T-helper 1 cell (primary cell): ENCODE measurements at regions not wholly inside any gene's neighbourhood (a gene's known extent, or its start where the extent isn't known, plus 50 kb on each side); places are given as distances from the start of the nearest gene placed in this dataset.

Experiments
- DNase-seq, 5 donors: peaks; one replicate each; pipeline ENCODE4 v3.0.0-alpha.2; 2012 to 2020

DNA sequence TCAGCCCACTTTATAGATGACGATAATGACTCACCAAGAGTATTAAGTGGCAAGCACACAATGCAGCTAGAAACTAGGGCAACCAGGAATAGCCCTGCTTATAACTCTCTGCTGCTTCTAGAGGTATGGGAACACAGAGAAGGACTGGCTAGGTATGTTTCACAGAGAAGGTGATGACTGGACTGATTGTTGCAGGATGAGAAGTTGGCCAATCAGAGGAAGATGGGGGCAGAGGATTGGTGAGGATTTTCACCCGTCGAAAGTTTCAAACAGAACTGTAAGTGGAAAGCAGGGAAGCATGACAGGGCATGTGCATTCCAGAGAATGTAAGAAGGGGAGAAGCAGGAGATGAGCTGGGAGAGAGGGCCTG, 222.4 kb upstream of the JUN start:
- DNase-seq = no peak

DNA sequence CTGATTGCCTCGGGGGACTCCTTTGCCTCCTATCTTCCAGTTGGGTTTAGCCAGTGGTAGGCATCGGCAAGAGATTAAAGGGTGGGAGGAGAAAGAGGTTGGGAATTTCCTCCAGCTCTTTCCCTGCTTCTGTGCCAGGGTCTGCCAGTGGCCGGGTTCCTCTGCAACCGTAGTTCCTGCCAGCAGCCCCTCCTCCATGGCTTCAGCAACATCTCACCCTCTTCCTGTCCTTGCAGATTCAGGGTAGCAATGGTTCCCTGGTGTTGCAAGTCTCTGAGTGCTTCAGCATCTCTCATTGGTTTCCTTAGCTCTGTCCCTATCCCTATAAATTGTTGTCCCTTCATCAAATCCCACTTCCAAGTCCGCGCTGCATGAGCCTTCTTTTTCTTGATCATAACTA, 223.1 kb upstream of the JUN start:
- DNase-seq = no peak

DNA sequence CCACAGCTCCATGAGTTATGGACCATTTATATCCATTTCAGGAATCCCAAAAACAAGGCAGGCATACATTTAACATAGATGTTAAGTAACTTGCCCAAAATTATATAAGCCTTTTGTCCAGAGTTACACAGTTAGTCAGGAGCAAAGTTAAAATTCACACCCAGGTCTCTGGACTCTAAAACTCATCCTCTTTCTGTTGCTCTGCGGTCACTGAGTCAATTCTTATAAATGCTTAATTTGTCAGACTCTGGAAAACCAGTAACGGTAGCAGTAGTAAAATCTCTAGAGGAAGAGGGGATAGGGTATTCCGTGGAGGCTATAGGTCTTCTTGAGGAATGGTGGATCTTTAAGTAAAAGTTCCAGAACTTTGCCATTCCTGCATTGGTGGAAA, 223.6 kb upstream of the JUN start:
- no peak for DNase-seq

DNA sequence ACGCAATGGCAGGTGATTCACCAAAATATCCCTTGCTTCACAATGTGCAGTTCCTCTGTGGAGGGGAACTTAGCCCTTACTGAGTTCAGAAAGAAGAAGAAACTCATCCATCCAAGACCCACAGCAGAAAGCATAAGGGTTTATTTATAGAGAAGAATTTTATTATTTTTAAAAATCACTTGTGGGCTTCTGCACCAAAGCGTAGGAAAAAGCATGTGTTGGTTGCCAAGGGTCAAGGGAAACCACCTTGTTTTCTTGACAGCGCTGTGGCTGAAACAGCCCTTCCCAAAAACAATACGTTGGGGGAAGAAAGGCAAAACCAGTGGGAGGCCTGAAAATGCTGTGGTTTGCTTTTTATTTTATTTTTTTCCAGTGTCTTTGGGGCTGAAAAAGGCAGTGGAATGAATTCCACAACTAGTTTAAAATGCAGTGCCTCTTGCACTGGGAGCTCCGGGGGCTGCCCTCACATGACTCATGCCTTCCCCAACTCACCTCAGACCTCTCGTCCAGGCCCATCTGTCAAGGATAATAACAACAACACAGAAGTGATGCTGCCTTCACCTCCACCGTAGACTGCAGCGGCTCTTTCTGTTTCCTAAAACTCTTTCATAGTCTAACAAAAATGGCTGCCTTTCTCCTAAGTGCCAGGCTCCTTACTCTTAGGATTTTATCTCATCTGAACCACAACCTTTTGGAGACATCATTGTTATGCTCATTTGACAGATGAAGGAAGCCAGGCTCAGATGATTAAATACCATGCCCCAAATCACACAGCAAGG, 224.2 kb upstream of the JUN start:
- peak in 1 of 5 donors; percentile 44 for DNase-seq

DNA sequence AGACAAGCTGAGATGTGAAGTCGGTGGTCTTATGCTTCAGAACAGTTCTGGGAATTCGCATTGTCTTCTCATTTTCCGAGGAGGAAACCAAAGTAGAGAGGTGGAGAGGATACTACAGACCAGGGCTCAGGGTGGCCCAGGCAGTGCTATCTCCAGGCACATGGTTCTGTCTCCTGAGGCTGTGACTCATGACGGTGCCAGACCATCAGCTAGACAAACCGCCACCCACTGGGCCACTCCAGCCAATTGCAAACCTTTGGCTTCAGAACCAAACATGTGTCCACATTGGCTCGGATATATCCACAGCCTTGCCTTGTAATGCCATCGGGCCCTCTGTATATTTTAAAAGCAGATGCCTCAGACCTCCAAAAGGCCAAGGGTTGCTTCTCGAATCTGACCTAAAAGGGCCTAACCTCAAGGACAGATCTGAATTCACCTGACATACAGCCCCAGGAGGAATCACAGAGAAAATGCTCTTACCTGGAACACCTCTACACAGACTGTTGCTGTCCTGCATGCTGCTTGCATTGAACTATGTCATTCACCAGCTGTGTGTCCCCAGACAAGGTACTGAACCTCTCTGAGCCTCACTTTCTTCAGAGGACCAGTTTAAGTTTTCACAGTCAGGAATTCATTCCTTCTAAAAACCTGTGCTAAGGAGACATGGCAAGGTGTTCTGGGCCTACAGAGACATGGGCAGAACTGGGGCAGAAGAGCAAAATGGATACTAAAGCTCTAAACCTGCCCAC, 224.9 kb upstream of the JUN start:
- DNase-seq = no peak

DNA sequence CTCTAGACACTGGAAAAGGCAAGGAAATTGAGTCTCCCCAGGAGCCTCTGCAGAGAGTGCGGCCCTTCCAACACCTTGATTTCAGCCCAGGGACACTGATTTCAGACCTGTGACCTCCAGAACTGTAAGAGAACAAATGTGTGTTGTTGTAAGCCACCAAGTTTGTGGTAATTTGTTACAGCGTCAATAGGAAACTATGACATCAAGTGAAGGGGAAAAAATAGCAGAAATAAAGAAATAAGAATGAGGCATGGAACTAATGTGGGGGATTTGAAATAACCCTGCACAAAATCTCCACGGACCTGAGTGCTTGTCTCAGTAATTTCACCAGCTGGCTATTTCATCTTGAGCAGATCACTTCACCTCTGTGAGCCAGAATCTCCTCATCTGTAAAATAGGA, 227.8 kb upstream of the JUN start:
- no peak for DNase-seq

DNA sequence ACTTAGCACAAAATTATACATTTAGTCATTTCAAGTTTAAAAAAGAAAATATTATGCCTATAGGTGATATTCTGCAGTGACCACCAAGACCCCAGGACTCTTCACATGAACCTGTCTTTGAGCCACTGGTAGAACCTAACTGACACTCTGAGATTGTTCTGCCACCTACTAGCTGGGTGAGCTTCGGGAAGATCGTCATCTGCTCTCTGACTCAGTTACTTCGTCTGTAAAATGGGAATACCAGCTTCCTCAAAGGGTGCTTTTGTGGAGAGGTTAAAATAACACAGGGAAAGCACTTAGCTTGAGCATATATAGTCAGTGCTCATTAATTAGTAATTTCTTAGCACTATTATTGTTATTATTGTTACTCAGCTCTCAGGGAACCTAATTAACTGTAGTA, 228.5 kb upstream of the JUN start:
- no peak for DNase-seq

DNA sequence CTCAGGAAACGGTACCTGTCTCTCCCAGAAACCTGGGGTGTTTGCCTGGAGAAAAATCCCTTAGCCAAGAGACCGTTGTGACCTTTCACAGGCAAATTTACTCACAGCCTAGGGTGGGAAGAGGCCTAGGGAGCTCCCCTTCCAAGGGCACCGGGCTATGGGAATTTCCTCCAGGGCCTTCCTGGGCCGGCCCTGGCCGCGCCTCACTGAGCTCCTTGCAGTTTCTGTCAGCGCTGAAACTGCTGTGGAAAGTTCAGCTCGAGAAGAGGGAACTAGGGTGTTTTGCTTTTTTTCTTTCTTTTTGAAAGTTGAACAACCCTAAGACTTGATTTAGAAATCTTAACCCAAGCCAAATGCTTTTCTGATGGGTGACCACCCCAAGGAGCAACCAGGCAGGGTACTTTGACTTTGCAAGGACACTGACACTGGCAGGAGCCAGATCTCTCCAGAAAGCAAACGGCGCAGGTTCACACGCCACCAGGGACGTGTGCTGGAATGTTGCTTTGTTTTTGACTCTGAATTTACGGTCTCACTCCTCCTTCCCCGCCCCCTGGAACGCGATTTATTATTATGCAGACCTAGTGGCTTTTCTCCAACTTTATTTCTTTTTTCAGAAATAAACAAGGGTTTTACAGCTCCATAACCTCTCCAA, 229.6 kb upstream of the JUN start:
- DNase-seq = no peak

DNA sequence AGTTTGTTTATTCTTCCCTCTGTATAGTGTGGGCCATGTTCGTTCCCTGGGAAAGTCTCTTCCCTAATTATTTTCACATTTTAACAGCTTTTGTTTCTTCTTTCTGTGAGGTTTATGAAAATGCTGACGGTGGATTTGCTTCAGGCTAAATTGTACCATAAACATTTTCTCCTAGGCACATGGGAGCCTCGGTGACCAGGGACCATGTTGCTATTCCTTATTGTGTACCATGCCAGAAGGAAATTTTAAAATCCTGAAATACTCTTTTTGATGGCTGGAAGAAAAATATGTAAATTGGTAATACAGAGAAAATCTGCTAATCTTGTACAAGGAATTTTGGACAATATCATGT, 230.1 kb upstream of the JUN start:
- no peak for DNase-seq

DNA sequence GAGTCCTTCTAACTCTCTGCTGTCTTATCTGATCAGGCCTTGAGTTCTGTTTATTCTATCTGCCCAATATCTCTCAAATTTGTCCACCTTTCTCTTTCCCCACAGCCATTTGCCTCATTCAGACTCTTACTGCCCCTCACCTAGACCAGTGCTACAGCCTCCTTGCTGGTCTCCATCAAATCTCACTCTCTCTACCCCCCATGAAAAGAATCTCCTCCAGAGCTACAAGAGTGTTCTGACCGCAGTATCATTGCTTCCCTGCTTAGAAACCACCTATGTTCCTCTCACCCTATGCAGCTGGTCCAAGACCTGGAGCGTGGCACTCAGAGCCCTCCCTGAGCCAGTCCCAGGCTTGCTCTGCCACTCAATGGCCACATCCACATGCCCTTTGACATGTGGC, 231.0 kb upstream of the JUN start:
- no peak for DNase-seq

DNA sequence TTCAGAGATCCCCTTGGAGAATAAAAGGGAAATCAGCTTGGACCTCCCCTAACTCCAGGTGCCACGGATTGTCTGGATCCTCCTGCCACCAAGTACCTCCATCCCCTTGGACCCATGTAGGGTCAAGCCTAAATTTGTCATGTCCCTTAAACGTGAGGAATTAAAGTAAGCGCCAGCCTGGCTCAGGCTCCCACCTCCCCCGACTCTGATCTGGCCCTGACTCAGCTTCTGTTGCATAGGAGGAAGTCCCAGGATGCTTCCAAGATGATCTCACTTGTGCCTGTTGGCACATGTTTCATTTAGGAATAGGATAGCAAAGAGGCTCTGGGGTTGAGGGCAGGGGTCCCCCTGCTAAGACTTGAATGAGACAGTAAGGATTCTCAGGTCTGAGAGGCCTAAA, 231.9 kb upstream of the JUN start:
- no peak for DNase-seq

DNA sequence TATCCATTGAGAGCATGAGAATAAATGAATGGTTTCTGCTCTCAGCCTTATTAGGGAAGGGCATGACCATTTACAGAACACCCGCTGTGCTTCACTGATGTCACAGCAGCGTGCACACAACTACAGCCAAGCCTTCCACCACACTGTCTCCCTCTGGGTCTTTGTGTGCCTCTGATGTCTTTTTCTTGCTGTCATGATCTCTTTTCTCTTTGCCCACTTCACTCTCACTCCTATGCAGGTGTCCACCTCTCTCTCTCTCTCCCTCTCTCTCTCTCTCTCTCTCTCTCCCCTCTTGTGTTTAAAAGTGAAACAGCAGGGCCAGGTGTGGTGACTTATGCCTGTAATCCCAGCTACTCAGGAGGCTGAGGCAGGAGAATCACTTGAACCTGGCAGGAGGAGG, 232.5 kb upstream of the JUN start:
- no peak for DNase-seq

DNA sequence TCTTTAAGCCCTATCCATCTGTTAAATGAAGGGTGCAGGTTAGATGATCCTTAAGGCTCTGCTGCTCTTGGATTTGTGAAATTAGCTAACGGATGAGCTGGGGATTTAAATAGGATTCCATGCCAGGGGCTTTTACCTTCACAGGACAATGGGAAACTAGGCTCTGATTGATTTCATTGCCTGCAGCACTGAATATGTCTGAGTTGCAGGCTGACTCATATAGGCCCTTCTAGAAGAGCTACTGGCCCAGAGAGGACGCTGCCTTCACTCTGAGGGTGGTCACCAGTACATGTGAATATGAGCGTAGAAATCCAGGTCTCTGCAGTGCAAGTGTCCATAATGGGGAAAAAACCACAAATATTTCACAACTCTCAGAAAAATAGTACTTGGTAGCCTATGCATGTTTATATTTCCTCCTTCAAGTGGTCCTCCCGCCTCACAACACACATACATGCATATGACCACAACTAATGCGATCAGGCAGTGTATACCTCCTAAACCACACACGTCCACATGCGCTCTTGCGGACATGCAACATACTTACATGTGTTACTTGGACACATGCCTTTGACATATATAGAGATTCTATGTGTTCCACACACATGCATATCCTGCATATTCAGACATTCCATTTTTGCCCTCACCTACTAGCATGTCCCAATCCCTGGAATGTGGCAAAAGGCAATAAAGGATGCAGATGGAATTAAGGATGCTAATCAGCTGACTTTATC, 233.8 kb upstream of the JUN start:
- no peak for DNase-seq

DNA sequence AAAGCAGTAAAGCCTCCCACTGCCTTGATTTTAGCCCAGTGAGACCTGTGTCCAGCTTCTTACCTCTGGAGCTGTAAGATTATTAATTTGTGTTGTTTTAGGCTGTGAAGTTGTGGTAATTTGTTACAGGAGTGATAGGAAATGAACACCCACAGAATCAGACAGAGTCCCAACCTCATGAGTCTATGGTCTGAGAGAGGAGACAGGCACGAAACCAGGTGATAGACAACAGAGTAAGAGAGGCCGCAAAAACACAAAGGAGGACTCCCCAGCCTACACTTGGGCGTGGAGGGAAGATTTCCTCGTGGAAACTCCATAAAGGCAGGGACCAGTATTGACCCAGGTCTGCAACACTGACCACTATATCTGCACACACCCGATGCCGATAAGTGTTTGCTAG, 234.6 kb upstream of the JUN start:
- no peak for DNase-seq

DNA sequence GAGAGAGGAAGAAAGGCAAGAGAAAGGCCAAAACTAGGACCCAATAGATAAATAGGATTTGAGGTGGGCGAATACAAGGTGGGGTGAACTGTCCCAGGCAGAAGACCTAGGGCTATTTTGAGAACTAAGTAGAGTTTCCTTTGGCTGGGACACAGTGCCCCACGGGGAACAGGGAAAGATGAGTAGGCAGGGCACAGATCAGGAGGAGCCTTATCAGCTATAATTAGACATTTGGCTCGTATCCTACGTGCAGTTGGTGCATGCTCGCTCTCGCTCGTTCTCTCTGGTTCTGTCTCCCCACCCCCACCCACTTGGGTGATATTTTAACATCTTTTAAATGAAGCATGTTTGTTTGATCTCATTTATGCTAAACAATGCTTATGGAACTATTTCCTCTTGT, 235.0 kb upstream of the JUN start:
- DNase-seq = no peak

DNA sequence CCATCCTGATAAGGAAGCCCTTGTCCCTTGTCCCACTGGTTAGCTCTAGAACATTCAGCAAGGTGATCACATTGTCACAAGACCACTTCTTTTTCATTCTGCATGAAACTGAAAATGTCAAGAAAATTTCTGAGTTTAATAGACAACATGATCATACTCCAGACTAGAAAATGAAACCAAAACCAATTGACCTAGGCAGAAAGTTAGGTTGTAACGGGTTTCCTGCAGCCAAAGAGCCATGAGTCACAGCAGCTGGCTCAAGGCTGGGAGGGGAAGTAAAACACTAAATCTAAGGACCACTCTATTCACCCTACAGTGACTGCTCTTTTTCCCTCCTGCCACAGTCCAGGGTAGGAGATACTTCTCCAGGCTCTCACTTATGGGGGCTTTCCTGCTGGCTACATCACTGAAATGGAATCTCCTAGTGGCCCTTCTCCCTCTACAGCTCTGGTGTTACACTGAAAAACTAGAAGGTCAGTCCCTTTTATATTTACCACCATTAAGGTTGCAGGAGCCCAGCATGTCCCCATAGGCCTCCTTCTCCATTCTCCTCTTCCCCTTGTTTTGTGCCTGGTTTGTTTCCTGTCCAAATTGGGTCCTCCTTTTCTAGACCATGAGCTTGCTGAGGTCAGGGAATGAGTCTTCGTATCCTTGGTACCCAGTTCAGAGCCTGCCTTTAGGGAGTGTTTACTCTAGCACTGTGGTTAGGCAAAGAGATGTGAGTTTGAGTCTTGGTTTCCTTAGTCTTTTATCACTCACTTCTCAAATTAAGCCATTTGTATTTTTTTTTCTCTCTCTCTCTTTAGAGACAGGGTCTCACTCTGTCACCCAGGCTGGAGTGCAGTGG, 236.5 kb upstream of the JUN start:
- DNase-seq = peak in 3 of 5 donors; percentile 10 to 87 (median 24)

DNA sequence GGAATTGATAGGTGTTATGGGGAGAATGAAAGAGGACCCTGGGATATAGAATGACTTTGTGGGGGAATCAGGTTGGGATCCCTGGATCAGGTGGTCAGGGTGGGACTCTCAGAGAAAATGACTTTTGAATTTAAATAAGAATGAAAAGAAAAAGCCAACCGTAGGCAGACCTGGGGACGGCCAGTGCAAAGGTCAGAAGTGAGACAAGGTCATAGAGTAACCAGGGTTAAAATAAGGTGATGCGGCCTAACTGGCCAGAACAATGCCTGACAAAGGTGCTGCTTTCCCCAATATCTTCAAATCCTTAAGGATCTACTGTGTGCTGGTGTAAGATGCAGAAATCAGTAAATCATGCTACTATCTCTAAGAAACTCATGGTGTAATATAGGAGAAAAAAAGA, 238.4 kb upstream of the JUN start:
- no peak for DNase-seq

DNA sequence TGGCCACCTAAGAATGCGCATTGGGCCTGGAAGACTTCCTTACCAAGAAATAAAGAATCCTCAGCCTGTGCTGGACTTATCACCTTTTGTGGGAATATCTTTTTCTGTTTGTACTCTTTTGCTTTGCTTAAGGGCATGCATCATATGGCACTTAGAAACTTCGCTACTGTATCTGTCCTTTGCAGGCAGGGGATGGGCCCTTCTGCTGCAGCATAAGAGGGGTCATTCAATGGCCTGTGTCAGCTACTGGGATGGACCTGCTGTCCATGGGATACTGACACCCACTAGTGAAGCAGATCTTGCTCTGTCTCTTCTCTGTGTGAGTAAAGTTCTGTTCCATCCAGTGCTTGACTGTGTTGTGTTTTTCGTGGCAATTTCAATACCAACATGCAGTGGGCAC, 239.0 kb upstream of the JUN start:
- no peak for DNase-seq

DNA sequence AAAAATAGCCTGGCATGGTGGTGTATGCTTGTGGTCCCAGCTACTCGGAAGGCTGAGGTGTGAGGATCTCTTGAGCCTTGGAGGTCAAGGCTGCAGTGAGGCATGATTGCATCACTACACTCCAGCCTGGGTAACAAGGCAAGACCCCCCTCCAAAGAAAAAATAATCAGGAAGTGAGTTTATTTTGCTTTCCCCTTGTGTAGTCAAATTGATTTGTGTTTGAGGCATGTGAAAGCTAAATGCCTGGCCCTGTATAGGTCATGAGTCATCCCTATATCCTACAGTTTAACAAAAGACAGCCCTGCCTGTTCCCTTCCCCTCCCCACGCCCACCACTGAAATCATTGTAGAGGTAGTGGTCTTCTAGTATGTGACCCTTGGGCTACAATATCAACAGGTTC, 241.4 kb upstream of the JUN start:
- DNase-seq = no peak

DNA sequence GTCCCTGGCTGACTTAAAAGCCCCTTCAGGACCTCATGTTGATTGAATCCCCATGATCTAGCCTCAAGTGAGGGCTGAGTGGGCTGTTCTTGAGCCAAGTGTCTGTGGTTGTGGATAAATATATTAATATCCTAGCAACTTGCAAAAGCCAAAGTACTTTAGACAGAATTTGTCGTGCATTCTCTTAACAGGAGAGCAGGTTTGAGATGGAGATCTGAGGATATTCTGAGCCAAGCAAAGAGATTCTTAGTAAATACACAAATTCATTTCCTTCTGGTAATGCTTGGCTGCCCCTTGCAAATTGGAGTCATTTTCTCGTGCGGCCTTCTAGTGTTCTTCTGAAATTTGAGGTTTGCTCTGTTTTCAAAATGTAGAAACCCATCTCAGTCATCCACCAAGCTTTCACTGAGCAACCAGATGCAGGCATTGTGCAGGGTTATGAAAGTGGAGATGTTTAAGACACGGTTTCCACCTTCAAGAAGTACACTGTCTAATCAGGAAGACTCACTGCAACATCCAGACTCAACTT, 242.1 kb upstream of the JUN start:
- DNase-seq = peak in 1 of 5 donors; percentile 45

DNA sequence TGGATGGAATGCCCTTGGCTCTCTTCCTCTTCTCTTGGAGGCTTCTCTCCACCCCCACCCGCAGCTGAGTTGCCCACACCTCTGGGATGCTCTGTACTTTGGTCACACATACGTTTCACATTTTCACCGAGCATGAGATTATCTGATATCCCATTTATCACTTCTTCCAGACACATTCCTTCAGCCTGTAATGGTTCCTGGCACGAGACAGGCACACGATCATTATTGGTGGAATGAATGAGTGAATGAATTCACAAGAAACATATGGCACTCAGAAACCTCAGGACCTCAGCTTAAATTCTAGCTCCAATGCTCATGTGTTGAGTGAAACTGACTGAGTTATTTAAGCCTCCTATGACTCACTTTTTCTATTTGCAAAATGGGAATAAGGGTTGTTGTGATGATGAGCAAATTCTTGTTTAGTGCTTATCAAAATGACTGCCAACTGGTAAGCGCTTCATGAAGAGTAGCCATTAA, 242.7 kb upstream of the JUN start:
- peak in 1 of 5 donors; percentile 62 for DNase-seq

DNA sequence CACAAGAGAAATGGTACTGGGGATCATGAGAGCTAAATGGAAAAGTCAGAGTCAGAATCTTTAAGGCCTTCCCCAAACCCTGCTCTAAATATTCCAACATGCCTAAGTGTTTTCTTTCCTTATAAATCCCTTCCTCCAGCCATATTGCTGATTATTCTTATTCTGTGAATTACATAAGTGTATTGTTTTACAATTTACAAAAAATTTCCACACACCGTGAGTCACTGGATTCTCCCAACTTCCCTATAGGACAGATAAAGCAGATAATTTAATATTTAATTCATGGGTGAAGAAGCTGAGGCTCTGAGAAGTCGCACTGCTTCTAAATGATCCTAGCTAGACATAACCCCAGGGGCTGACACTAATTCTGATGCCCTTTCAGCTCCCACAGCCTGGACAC, 243.3 kb upstream of the JUN start:
- no peak for DNase-seq
